ENCODE measurements at regions not wholly inside any gene's neighbourhood (a gene's known extent, or its start where the extent isn't known, plus 50 kb on each side); places are given as distances from the start of the nearest gene placed in this dataset.

- intact Hi-C loops (cut with DNase I; ENCODE audit: low total_unique reads): no loop called here
- Histone ChIP-seq H3K4me3 (no peak overlapping the region), H3K27ac (no peak overlapping the region), H3K4me1 (no peaks in the 10 kb centered on the region), H3K27me3 (no peaks in the 10 kb centered on the region), H3K9me3 (no peaks in the 10 kb centered on the region), H3K36me3 (no peaks in the 10 kb centered on the region)
- no peak for TF ChIP-seq CTCF (IDR thresholded peaks at IDR 0.05)
- no peak for TF ChIP-seq POLR2A (IDR thresholded peaks at IDR 0.05)
- DNase-seq: no peak
These were observed 109.7 kb upstream of the VASH1 start for GRCh38 chr14:76651410-76652055.

DNA sequence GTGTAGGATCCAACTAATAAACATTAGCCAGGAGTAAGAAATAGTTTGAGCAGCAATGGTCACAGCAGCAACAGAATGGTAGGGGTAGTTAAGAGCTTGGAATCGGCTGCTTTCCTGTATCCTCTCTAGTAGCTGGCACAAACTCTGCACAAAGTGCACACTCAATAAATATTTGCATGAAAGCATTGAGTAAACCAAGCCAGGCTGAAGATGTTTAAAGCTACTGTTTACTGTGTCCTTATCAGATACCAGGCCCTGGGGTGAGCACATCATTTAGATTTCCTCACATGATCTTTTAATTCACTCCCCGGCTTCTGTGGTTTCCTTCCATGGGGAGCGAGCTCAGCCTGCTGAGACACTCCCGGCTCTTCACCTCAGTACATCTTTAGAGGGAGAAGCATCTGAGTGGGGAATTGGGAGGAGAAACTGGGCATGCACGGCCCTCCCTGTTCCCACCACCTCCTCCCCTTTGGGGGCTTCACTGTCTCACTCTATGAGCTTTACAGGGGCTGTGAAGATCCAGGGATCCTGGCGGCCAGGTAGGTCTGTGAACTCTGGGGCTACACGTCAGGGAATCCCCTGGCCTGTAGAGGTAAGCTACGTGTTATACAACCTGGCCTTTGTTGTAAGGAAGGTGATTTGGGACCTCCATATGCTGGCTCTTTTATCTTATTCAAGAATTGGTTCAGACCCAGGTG lies 107.2 kb upstream of the VASH1 start:
- Histone ChIP-seq H3K4me3 (no peak overlapping the region), H3K27me3 (no peaks in the 10 kb centered on the region), H3K4me1 (no peaks in the 10 kb centered on the region), H3K27ac (no peak overlapping the region), H3K9me3 (no peaks in the 10 kb centered on the region), H3K36me3 (no peaks in the 10 kb centered on the region)
- DNase-seq: no peak
- TF ChIP-seq CTCF (IDR thresholded peaks at IDR 0.05) (no peak), POLR2A (IDR thresholded peaks at IDR 0.05) (no peak)
- intact Hi-C loops (cut with DNase I; ENCODE audit: low total_unique reads): no loop called here

GRCh38 chr14:76654573-76655108 lies 106.6 kb upstream of the VASH1 start:
- Histone ChIP-seq H3K9me3 (no peaks in the 10 kb centered on the region), H3K27ac (no peak overlapping the region), H3K4me3 (no peak overlapping the region), H3K4me1 (no peaks in the 10 kb centered on the region), H3K36me3 (no peaks in the 10 kb centered on the region), H3K27me3 (no peaks in the 10 kb centered on the region)
- intact Hi-C loops (cut with DNase I; ENCODE audit: low total_unique reads): no loop called here
- no peak for DNase-seq
- TF ChIP-seq CTCF (IDR thresholded peaks at IDR 0.05): no peak
- no peak for TF ChIP-seq POLR2A (IDR thresholded peaks at IDR 0.05)

DNA sequence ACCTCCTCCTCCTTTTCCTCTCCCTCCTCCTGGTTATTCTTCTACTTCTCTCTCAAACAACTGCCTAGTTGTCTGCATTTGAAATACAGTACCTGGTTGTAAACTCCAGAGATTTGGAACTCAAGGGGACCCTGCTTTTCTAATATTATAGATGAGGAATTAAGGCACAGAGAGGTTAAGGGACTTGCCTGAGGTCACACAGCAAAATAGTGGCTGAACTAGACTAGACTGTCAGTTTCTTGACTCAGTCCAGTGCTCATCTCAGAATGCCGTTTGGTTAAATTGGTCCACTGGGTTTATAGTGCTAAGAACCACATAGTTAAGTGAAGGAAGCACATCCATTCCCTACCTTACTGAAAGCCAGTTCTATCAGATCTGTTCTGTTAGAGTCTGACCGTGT lies 105.9 kb upstream of the VASH1 start:
- no peak for DNase-seq
- Histone ChIP-seq H3K27ac (no peak overlapping the region), H3K9me3 (no peaks in the 10 kb centered on the region), H3K36me3 (no peaks in the 10 kb centered on the region), H3K4me1 (no peaks in the 10 kb centered on the region), H3K4me3 (no peak overlapping the region), H3K27me3 (no peaks in the 10 kb centered on the region)
- intact Hi-C loops (cut with DNase I; ENCODE audit: low total_unique reads): no loop called here
- TF ChIP-seq CTCF (IDR thresholded peaks at IDR 0.05) (no peak), POLR2A (IDR thresholded peaks at IDR 0.05) (no peak)

- TF ChIP-seq POLR2A (IDR thresholded peaks at IDR 0.05): no peak
- TF ChIP-seq CTCF (IDR thresholded peaks at IDR 0.05): no peak
- intact Hi-C loops (cut with DNase I; ENCODE audit: low total_unique reads): no loop called here
- Histone ChIP-seq H3K4me3 (no peak overlapping the region), H3K36me3 (no peaks in the 10 kb centered on the region), H3K27me3 (no peaks in the 10 kb centered on the region), H3K4me1 (no peaks in the 10 kb centered on the region), H3K9me3 (no peaks in the 10 kb centered on the region), H3K27ac (no peak overlapping the region)
- no peak for DNase-seq
These were observed 104.7 kb upstream of the VASH1 start for GRCh38 chr14:76656592-76656991.
